ENCODE measurements at regions not wholly inside any gene's neighbourhood (a gene's known extent, or its start where the extent isn't known, plus 50 kb on each side); places are given as distances from the start of the nearest gene placed in this dataset.
A peak's percentile ranks its signal among the peaks of the same experiment; 100 is the strongest.

DNA sequence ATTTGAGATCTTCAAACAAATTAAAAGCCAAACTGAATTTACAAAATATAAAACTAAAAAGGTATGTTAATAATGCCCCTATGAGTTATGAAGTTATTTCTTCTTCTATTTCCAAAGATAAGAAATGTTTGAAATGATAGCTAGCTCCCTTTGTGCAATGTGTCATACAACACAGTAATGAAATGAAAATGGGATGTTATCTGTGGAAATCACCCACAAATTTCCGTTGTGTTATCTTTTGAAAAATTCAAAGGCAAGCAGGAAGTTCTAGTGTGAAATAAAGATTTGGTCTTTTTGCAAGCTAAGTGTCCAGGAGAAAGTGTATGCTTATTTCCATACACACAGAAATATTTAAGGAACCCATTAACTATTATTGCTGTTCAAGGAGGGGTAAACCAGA, 375.3 kb upstream of the PRR16 start:
- no peaks in the 10 kb centered on the region for H3K9me3 ChIP-seq (ENCODE audit: low read depth)

DNA sequence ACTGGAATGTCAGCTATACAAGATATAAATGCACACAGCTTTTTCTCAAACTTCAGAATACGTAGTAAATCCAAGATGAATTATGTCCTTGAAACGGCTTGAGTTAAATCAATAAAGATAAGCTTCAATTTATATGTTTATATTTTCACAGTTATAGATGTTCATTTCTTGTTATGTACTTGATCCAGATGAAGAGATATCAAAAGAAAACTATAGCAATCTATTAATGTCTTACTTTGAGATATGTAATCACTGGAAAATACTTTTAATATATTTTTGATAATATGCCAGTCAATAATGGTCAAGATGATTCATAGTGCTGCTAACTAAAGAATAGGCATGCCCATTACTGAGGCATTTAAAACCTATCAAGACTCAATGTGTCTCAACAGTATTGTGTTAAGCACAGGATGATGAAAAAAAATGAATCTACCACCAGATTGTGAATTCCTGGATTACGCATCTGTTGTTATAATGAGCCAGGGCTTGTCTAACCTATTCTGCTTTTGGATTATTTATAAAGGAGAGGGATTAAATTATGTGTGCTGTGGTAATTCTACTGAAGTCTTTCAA, 372.6 kb upstream of the PRR16 start:
- no peak for DNase-seq (ENCODE audit: low read depth in 1 of 2, low spot score in 1 of 2)
- no peak overlapping the region for H3K4me3 ChIP-seq
- H3K9me3 ChIP-seq (ENCODE audit: low read depth), result no peaks in the 10 kb centered on the region
- TF ChIP-seq, protein P1, sequence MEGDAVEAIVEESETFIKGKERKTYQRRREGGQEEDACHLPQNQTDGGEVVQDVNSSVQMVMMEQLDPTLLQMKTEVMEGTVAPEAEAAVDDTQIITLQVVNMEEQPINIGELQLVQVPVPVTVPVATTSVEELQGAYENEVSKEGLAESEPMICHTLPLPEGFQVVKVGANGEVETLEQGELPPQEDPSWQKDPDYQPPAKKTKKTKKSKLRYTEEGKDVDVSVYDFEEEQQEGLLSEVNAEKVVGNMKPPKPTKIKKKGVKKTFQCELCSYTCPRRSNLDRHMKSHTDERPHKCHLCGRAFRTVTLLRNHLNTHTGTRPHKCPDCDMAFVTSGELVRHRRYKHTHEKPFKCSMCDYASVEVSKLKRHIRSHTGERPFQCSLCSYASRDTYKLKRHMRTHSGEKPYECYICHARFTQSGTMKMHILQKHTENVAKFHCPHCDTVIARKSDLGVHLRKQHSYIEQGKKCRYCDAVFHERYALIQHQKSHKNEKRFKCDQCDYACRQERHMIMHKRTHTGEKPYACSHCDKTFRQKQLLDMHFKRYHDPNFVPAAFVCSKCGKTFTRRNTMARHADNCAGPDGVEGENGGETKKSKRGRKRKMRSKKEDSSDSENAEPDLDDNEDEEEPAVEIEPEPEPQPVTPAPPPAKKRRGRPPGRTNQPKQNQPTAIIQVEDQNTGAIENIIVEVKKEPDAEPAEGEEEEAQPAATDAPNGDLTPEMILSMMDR (IDR thresholded peaks at IDR 0.05; ENCODE audit: low read depth, low read length), result no peak
- H3K4me1 ChIP-seq (ENCODE audit: low read depth), result no peaks in the 10 kb centered on the region
- H3K27ac ChIP-seq, result no peak overlapping the region
- no peaks in the 10 kb centered on the region for H3K27me3 ChIP-seq
- H3K36me3 ChIP-seq, result no peaks in the 10 kb centered on the region

More for the DNA sequence above, 375.3 kb upstream of the PRR16 start:
- TF ChIP-seq, protein P1 (IDR thresholded peaks at IDR 0.05; ENCODE audit: low read depth, low read length), result no peak
- DNase-seq (ENCODE audit: low read depth in 1 of 2, low spot score in 1 of 2), result peak in 1 of 2 donors; percentile 13
- Histone ChIP-seq H3K36me3 (no peaks in the 10 kb centered on the region), H3K4me1 (ENCODE audit: low read depth) (no peaks in the 10 kb centered on the region), H3K27me3 (no peaks in the 10 kb centered on the region), H3K4me3 (no peak overlapping the region), H3K27ac (no peak overlapping the region)

DNA sequence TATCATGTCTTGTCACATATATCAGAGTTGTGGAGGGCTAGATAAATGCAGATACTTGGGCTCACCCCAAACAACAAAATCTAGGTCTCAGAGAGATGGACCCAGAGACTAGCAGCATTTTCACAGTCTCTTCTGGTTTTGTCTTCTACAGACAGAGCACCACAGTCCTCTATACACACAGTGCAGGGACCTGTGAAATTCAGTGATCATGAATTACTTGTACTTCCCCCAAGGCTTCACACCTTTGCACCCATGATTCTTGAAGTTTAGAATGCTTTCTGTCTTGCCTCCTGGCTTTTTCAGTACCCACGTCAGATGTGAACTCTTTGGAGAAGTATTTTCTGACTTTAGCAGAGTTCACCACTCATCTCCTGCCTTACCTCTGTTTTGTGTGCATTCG, 371.5 kb upstream of the PRR16 start:
- no peak for DNase-seq (ENCODE audit: low read depth in 1 of 2, low spot score in 1 of 2)
- Histone ChIP-seq H3K9me3 (ENCODE audit: low read depth) (no peaks in the 10 kb centered on the region), H3K36me3 (no peaks in the 10 kb centered on the region), H3K4me3 (no peak overlapping the region), H3K27me3 (no peaks in the 10 kb centered on the region), H3K27ac (no peak overlapping the region), H3K4me1 (ENCODE audit: low read depth) (no peaks in the 10 kb centered on the region)
- TF ChIP-seq, protein P1 (IDR thresholded peaks at IDR 0.05; ENCODE audit: low read depth, low read length), result no peak

DNA sequence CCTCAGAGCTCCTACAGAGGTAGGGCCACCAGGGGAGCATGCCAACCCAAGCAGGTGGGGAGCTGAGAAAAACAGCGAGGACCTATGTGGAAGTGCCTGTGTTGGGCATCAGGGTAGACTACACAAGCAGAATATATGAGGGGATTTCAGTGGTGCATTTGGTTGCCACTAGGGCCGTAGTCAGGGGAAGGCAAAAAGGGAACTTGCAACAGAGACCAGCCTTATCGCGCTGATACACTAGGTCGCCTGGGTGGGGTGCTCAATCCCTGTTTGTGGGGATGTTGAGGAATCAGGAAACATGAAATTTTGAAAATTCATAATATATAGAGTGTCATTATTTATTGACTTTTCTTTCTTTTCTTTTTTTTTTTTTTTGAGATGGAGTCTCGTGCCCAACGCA, 370.9 kb upstream of the PRR16 start:
- DNase-seq (ENCODE audit: low read depth in 1 of 2, low spot score in 1 of 2), result no peak
- Histone ChIP-seq H3K36me3 (no peaks in the 10 kb centered on the region), H3K27ac (no peak overlapping the region), H3K4me3 (no peak overlapping the region), H3K27me3 (no peaks in the 10 kb centered on the region), H3K4me1 (ENCODE audit: low read depth) (no peaks in the 10 kb centered on the region), H3K9me3 (ENCODE audit: low read depth) (no peaks in the 10 kb centered on the region)
- TF ChIP-seq, protein P1 (IDR thresholded peaks at IDR 0.05; ENCODE audit: low read depth, low read length), result no peak

DNA sequence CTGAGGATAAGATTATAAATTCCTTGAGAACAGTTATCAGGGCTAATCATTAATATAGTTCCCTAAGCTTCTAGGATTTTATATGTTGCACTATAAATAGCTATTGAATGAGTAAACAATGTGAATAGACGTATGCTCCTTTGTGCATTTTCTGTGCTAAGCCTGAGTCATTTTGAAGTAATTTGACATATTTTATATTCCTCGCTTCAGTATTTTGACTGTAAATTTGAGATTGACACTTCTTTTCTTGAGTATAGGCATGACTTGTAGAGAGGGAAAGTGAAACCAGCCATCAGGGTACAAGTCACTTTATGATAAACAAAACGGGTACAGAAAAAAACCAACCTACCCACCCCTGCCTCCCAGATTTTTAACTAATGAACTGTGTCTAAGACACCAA, 367.7 kb upstream of the PRR16 start:
- TF ChIP-seq, protein P1 (IDR thresholded peaks at IDR 0.05; ENCODE audit: low read depth, low read length), result no peak
- no peak overlapping the region for H3K4me3 ChIP-seq
- no peaks in the 10 kb centered on the region for H3K27me3 ChIP-seq
- no peak overlapping the region for H3K27ac ChIP-seq
- no peaks in the 10 kb centered on the region for H3K4me1 ChIP-seq (ENCODE audit: low read depth)
- no peaks in the 10 kb centered on the region for H3K36me3 ChIP-seq
- no peaks in the 10 kb centered on the region for H3K9me3 ChIP-seq (ENCODE audit: low read depth)
- DNase-seq (ENCODE audit: low read depth in 1 of 2, low spot score in 1 of 2), result peak in 1 of 2 donors; percentile 31

All from cardiac muscle cell (in vitro differentiated cells and primary cell).